Inflammatory macrophage treated with lipopolysaccharide for 4 hours (primary cell): ENCODE measurements at regions not wholly inside any gene's neighbourhood (a gene's known extent, or its start where the extent isn't known, plus 50 kb on each side); places are given as distances from the start of the nearest gene placed in this dataset.
A peak's percentile ranks its signal among the peaks of the same experiment; 100 is the strongest.
"Not testable (repeated sequence)": the region's sequence is repeated elsewhere in the genome, so short reads cannot be mapped to it uniquely, and the experiment has no call there.

Experiments used
- DNase-seq: peaks from one replicate; pipeline ENCODE4 v3.0.0-alpha.2; 2020

- DNase-seq = no peak
Measured at GRCh38 chr5:90128551-90128950, 281.0 kb downstream of the CETN3 start.

GRCh38 chr5:90119531-90119971, 290.0 kb downstream of the CETN3 start:
- DNase-seq = no peak

- DNase-seq = no peak
Measured at GRCh38 chr5:90117005-90117404, 292.6 kb downstream of the CETN3 start.

GRCh38 chr5:90113108-90113507, 296.4 kb downstream of the CETN3 start:
- no peak for DNase-seq

- DNase-seq = no peak
Measured at GRCh38 chr5:90112033-90112692, 297.4 kb downstream of the CETN3 start.

GRCh38 chr5:90111364-90112032, 298.1 kb downstream of the CETN3 start:
- peak; percentile 38 for DNase-seq

- DNase-seq = no peak
Measured at GRCh38 chr5:90109285-90109684, 300.3 kb downstream of the CETN3 start.

GRCh38 chr5:90099099-90099498, 310.5 kb downstream of the CETN3 start:
- DNase-seq = no peak

GRCh38 chr5:90097082-90097477, 312.5 kb downstream of the CETN3 start:
- no peak for DNase-seq

GRCh38 chr5:90096415-90097081, 313.0 kb downstream of the CETN3 start:
- peak; percentile 24 for DNase-seq

GRCh38 chr5:90095292-90096060, 314.1 kb downstream of the CETN3 start:
- no peak for DNase-seq

GRCh38 chr5:90093751-90094485, 315.6 kb downstream of the CETN3 start:
- no peak for DNase-seq

- DNase-seq = no peak
Measured at GRCh38 chr5:90092734-90093133, 316.8 kb downstream of the CETN3 start.

- DNase-seq = no peak
Measured at GRCh38 chr5:90084342-90084741, 325.2 kb downstream of the CETN3 start.

GRCh38 chr5:90073026-90073570, 336.5 kb downstream of the CETN3 start:
- DNase-seq = not testable (repeated sequence)

- no peak for DNase-seq
Measured at GRCh38 chr5:90071656-90072055, 337.9 kb downstream of the CETN3 start.

- no peak for DNase-seq
Measured at GRCh38 chr5:90071066-90071465, 338.5 kb downstream of the CETN3 start.

- no peak for DNase-seq
Measured at GRCh38 chr5:90066920-90067319, 342.6 kb downstream of the CETN3 start.

- no peak for DNase-seq
Measured at GRCh38 chr5:90056911-90057705, 352.4 kb downstream of the CETN3 start.

- DNase-seq = no peak
Measured at GRCh38 chr5:90055831-90056328, 353.7 kb downstream of the CETN3 start.

- no peak for DNase-seq
Measured at GRCh38 chr5:90054612-90055011, 354.9 kb downstream of the CETN3 start.
